Left hindlimb (tissue), 1 donor: ENCODE measurements at regions not wholly inside any gene's neighbourhood (a gene's known extent, or its start where the extent isn't known, plus 50 kb on each side); places are given as distances from the start of the nearest gene placed in this dataset.

ENCODE experiments used
- DNase-seq: peaks from one replicate; pipeline ENCODE4 v3.0.0-alpha.2; 2018

- no peak for DNase-seq
These were observed 59.0 kb downstream of the NDUFS5 start for GRCh38 chr1:39085174-39085573.

- no peak for DNase-seq
These were observed 60.2 kb downstream of the NDUFS5 start for GRCh38 chr1:39086386-39086785.

- peak; percentile 79 for DNase-seq
These were observed 60.8 kb downstream of the NDUFS5 start for GRCh38 chr1:39086865-39087409.

- DNase-seq = no peak
These were observed 61.3 kb downstream of the NDUFS5 start for GRCh38 chr1:39087435-39087834.

GRCh38 chr1:39088658-39089057 lies 62.5 kb downstream of the NDUFS5 start:
- DNase-seq = no peak

- DNase-seq = peak; percentile 39
These were observed 63.9 kb downstream of the NDUFS5 start for GRCh38 chr1:39089931-39090521.

- no peak for DNase-seq
These were observed 64.7 kb downstream of the NDUFS5 start for GRCh38 chr1:39090757-39091380.

- DNase-seq = peak; percentile 78
These were observed 65.9 kb downstream of the NDUFS5 start for GRCh38 chr1:39091845-39092645.

GRCh38 chr1:39094685-39095084 lies 68.5 kb downstream of the NDUFS5 start:
- no peak for DNase-seq

- peak; percentile 80 for DNase-seq
These were observed 72.5 kb downstream of the NDUFS5 start for GRCh38 chr1:39098546-39099250.

- peak; percentile 64 for DNase-seq
These were observed 76.6 kb downstream of the NDUFS5 start for GRCh38 chr1:39102537-39103327.

GRCh38 chr1:39103328-39104157 lies 77.4 kb downstream of the NDUFS5 start:
- no peak for DNase-seq

- no peak for DNase-seq
These were observed 78.3 kb downstream of the NDUFS5 start for GRCh38 chr1:39104158-39105060.

GRCh38 chr1:39105061-39105840 lies 79.1 kb downstream of the NDUFS5 start:
- DNase-seq = peak; percentile 81

- DNase-seq = peak; percentile 64
These were observed 80.0 kb downstream of the NDUFS5 start for GRCh38 chr1:39105841-39106765.

- DNase-seq = no peak
These were observed 80.7 kb downstream of the NDUFS5 start for GRCh38 chr1:39106801-39107327.

- no peak for DNase-seq
These were observed 81.5 kb downstream of the NDUFS5 start for GRCh38 chr1:39107341-39108290.
